ENCODE measurements at regions not wholly inside any gene's neighbourhood (a gene's known extent, or its start where the extent isn't known, plus 50 kb on each side); places are given as distances from the start of the nearest gene placed in this dataset.

GRCh38 chr5:2393556-2393955, 357.9 kb downstream of the IRX2 start:
- no peak for TF ChIP-seq CTCF (conservative IDR thresholded peaks at IDR 0.05; ENCODE audit: low read depth in 2 of 2)
- TF ChIP-seq REST (IDR thresholded peaks at IDR 0.05; ENCODE audit: unreplicated experiment), result no peak
- no peak for TF ChIP-seq POLR2AphosphoS5 (IDR thresholded peaks at IDR 0.05; ENCODE audit: low read depth)
- TF ChIP-seq EZH2 (IDR thresholded peaks at IDR 0.05; ENCODE audit: low read depth, unreplicated experiment), result no peak
- no peak for TF ChIP-seq CREB1 (CRISPR knock-in tag; IDR thresholded peaks at IDR 0.05; ENCODE audit: low read depth)
- TF ChIP-seq ZNF331 (CRISPR knock-in tag; IDR thresholded peaks at IDR 0.05; ENCODE audit: low read depth), result no peak
- TF ChIP-seq EZH2phosphoT487 (IDR thresholded peaks at IDR 0.05; ENCODE audit: unreplicated experiment), result no peak

All from GM23338 (cell line).